Suprapubic skin (tissue), 4 donors: ENCODE measurements at regions not wholly inside any gene's neighbourhood (a gene's known extent, or its start where the extent isn't known, plus 50 kb on each side); places are given as distances from the start of the nearest gene placed in this dataset.

Source experiments
- DNase-seq, 2 donors: peaks; one replicate each; pipeline ENCODE4 v3.0.0-alpha.2; 2019; ENCODE audit warnings: low spot score in 2 of 2
- H3K27ac ChIP-seq: fragments of 200-600 bp; sonication (generic); one replicate; pipeline ENCODE4 v1.5.1; 2019
- H3K27me3 ChIP-seq: fragments of 200-600 bp; sonication (generic); one replicate; pipeline ENCODE4 v1.5.1; 2019
- H3K36me3 ChIP-seq: fragments of 200-600 bp; sonication (generic); one replicate; pipeline ENCODE4 v1.5.1; 2019
- H3K4me1 ChIP-seq: fragments of 200-600 bp; sonication (generic); one replicate; pipeline ENCODE4 v1.5.1; 2019
- H3K4me3 ChIP-seq: fragments of 200-600 bp; sonication (generic); one replicate; pipeline ENCODE4 v1.5.1; 2019; ENCODE audit warnings: mild to moderate bottlenecking
- H3K9me3 ChIP-seq: fragments of 200-600 bp; sonication (generic); one replicate; pipeline ENCODE4 v1.5.1; 2019
- CTCF ChIP-seq, 2 donors: fragments of 200-600 bp in 1 of 2; fragments of 450-650 bp in 1 of 2; sonication (generic) in 1 of 2; IDR thresholded peaks; one replicate each; pipeline ENCODE4 v1.5.1; 2016 to 2019; ENCODE audit warnings: antibody characterized with exemption in 2 of 2, mild to moderate bottlenecking in 1 of 2, moderate library complexity in 1 of 2
- EP300 ChIP-seq: sonication (generic); formaldehyde crosslinking; IDR thresholded peaks from one replicate; pipeline ENCODE4 v1.6.1; 2017; ENCODE audit warnings: antibody characterized with exemption
- POLR2A ChIP-seq, 2 donors: fragments of 450-650 bp; IDR thresholded peaks; one replicate each; pipeline ENCODE4 v1.6.1; 2017; ENCODE audit warnings: antibody characterized with exemption in 2 of 2, mild to moderate bottlenecking in 2 of 2, moderate library complexity in 2 of 2
- POLR2AphosphoS5 ChIP-seq, 3 donors: sonication (generic); formaldehyde crosslinking; IDR thresholded peaks; one replicate each; pipeline ENCODE4 v1.6.1; 2017; ENCODE audit warnings: antibody characterized with exemption in 3 of 3
- WGBS: methylation state at CpG from one replicate; pipeline ENCODE4 v1.1.5; 2018; 5-methylcytosine and 5-hydroxymethylcytosine counted together

GRCh38 chr21:17987382-17988101, 168.4 kb upstream of the C21orf91 start:
- TF ChIP-seq CTCF (IDR thresholded peaks at IDR 0.05) (no peak), POLR2AphosphoS5 (IDR thresholded peaks at IDR 0.05) (no peak), POLR2A (IDR thresholded peaks at IDR 0.05) (no peak), EP300 (no peak)
- H3K27ac ChIP-seq: no peak overlapping the region
- DNase-seq: no peak
- H3K27me3 ChIP-seq: no peaks in the 10 kb centered on the region
- H3K9me3 ChIP-seq: no peaks in the 10 kb centered on the region
- H3K4me3 ChIP-seq: no peak overlapping the region
- H3K4me1 ChIP-seq: no peaks in the 10 kb centered on the region
- no peaks in the 10 kb centered on the region for H3K36me3 ChIP-seq

GRCh38 chr21:17981060-17981740, 162.0 kb upstream of the C21orf91 start:
- TF ChIP-seq EP300 (no peak), CTCF (IDR thresholded peaks at IDR 0.05) (no peak), POLR2A (IDR thresholded peaks at IDR 0.05) (no peak), POLR2AphosphoS5 (IDR thresholded peaks at IDR 0.05) (no peak)
- WGBS: 63% methylated on average over 4 of the region's 4 CpGs
- no peak for DNase-seq

GRCh38 chr21:17979763-17980162, 160.6 kb upstream of the C21orf91 start:
- no peaks in the 10 kb centered on the region for H3K27me3 ChIP-seq
- no peaks in the 10 kb centered on the region for H3K9me3 ChIP-seq
- H3K36me3 ChIP-seq: no peaks in the 10 kb centered on the region
- TF ChIP-seq POLR2AphosphoS5 (IDR thresholded peaks at IDR 0.05) (no peak), CTCF (IDR thresholded peaks at IDR 0.05) (no peak), POLR2A (IDR thresholded peaks at IDR 0.05) (no peak), EP300 (no peak)
- WGBS: 69% methylated on average over 1 of the region's 1 CpG
- H3K4me1 ChIP-seq: no peaks in the 10 kb centered on the region
- DNase-seq: no peak
- H3K4me3 ChIP-seq: no peak overlapping the region
- H3K27ac ChIP-seq: no peak overlapping the region

More at GRCh38 chr21:17981060-17981740, 162.0 kb upstream of the C21orf91 start:
- no peaks in the 10 kb centered on the region for H3K9me3 ChIP-seq
- H3K27me3 ChIP-seq: no peaks in the 10 kb centered on the region
- no peak overlapping the region for H3K4me3 ChIP-seq
- H3K4me1 ChIP-seq: no peaks in the 10 kb centered on the region
- no peaks in the 10 kb centered on the region for H3K36me3 ChIP-seq
- no peak overlapping the region for H3K27ac ChIP-seq

- H3K4me1 ChIP-seq: no peaks in the 10 kb centered on the region
- H3K27ac ChIP-seq: no peak overlapping the region
- WGBS: 88% methylated on average over 3 of the region's 3 CpGs
- H3K36me3 ChIP-seq: no peaks in the 10 kb centered on the region
- H3K9me3 ChIP-seq: no peaks in the 10 kb centered on the region
- TF ChIP-seq POLR2AphosphoS5 (IDR thresholded peaks at IDR 0.05): no peak
- TF ChIP-seq POLR2A (IDR thresholded peaks at IDR 0.05): no peak
- no peak for TF ChIP-seq CTCF (IDR thresholded peaks at IDR 0.05)
- TF ChIP-seq EP300: no peak
- no peaks in the 10 kb centered on the region for H3K27me3 ChIP-seq
- DNase-seq: no peak
- H3K4me3 ChIP-seq: no peak overlapping the region
Measured at GRCh38 chr21:17978895-17979294, 159.7 kb upstream of the C21orf91 start.

GRCh38 chr21:17976691-17977090, 157.5 kb upstream of the C21orf91 start:
- no peak for DNase-seq
- Histone ChIP-seq H3K4me1 (no peaks in the 10 kb centered on the region), H3K9me3 (no peaks in the 10 kb centered on the region), H3K27me3 (no peaks in the 10 kb centered on the region), H3K27ac (no peak overlapping the region), H3K36me3 (no peaks in the 10 kb centered on the region), H3K4me3 (no peak overlapping the region)
- TF ChIP-seq POLR2A (IDR thresholded peaks at IDR 0.05) (no peak), EP300 (no peak), CTCF (IDR thresholded peaks at IDR 0.05) (no peak), POLR2AphosphoS5 (IDR thresholded peaks at IDR 0.05) (no peak)
